CD14-positive monocyte (primary cell): ENCODE measurements at regions not wholly inside any gene's neighbourhood (a gene's known extent, or its start where the extent isn't known, plus 50 kb on each side); places are given as distances from the start of the nearest gene placed in this dataset.

Source experiments
- DNase-seq, 3 donors: peaks; one replicate each; pipeline ENCODE4 v3.0.0-alpha.2; 2011 to 2022
- H2AFZ ChIP-seq: 2 replicates; pipeline ENCODE4 v1.6.0; 2012; ENCODE audit warnings: mild to moderate bottlenecking, low read depth, low read length, inconsistent platforms; ENCODE audit not compliant: insufficient read depth, poor library complexity, severe bottlenecking
- H3K27ac ChIP-seq, 2 donors: 1 replicate in 1 of 2; 2 replicates in 1 of 2; pipeline ENCODE4 v1.5.1; 2012 to 2013; ENCODE audit warnings: low read length in 2 of 2, control low read depth in 1 of 2, inconsistent platforms in 1 of 2, low read depth in 1 of 2, mild to moderate bottlenecking in 1 of 2
- H3K27me3 ChIP-seq, 2 donors: one replicate each; pipeline versions ENCODE4 v1.6.0 to v1.6.1; 2011 to 2013; ENCODE audit warnings: low read length in 2 of 2; ENCODE audit not compliant: control insufficient read depth in 2 of 2, insufficient read depth in 2 of 2
- H3K36me3 ChIP-seq, 2 donors: replicated peaks in 1 of 2; 1 replicate in 1 of 2; 2 replicates in 1 of 2; pipeline versions ENCODE4 v1.5.1 to v1.6.1; 2012 to 2013; ENCODE audit warnings: low read length in 2 of 2, control low read depth in 1 of 2, inconsistent platforms in 1 of 2, mild to moderate bottlenecking in 1 of 2; ENCODE audit not compliant: insufficient read depth in 2 of 2, control insufficient read depth in 1 of 2
- H3K4me1 ChIP-seq, 2 donors: 1 replicate in 1 of 2; 2 replicates in 1 of 2; pipeline versions ENCODE4 v1.5.1 to v1.6.1; 2012 to 2013; ENCODE audit warnings: low read length in 2 of 2, control low read depth in 1 of 2, inconsistent platforms in 1 of 2, mild to moderate bottlenecking in 1 of 2, moderate library complexity in 1 of 2; ENCODE audit not compliant: insufficient read depth in 2 of 2, control insufficient read depth in 1 of 2
- H3K4me2 ChIP-seq: replicated peaks from 2 replicates; pipeline ENCODE3; 2012; ENCODE audit warnings: low read length, moderate library complexity, mild to moderate bottlenecking; ENCODE audit not compliant: poor library complexity, severe bottlenecking; ENCODE audit errors: extremely low read depth
- H3K4me3 ChIP-seq, 3 experiments: fragments of 200-600 bp in 1 of 3; sonication (generic) in 1 of 3; replicated peaks in 1 of 3; 1 replicate in 2 of 3; 2 replicates in 1 of 3; pipeline ENCODE4 v1.5.1; 2011 to 2013; ENCODE audit warnings: low read length in 3 of 3, mild to moderate bottlenecking in 3 of 3, control low read depth in 2 of 3, low read depth in 2 of 3, inconsistent platforms in 1 of 3, moderate library complexity in 1 of 3
- H3K79me2 ChIP-seq: 2 replicates; pipeline ENCODE4 v1.6.0; 2012; ENCODE audit warnings: mild to moderate bottlenecking, control low read depth, inconsistent platforms, low read length, moderate library complexity; ENCODE audit not compliant: insufficient read depth
- H3K9ac ChIP-seq: 2 replicates; pipeline ENCODE4 v1.6.0; 2017; ENCODE audit warnings: low read length, mild to moderate bottlenecking; ENCODE audit not compliant: insufficient read depth, poor library complexity, severe bottlenecking
- H3K9me3 ChIP-seq, 2 donors: replicated peaks in 1 of 2; 1 replicate in 1 of 2; 2 replicates in 1 of 2; pipeline versions ENCODE4 v1.5.1 to v1.6.1; 2012 to 2013; ENCODE audit warnings: low read length in 2 of 2, control low read depth in 1 of 2; ENCODE audit not compliant: control insufficient read depth in 1 of 2, insufficient read depth in 1 of 2
- H4K20me1 ChIP-seq: 2 replicates; pipeline ENCODE4 v1.6.0; 2012; ENCODE audit warnings: mild to moderate bottlenecking, low read length, control low read depth, moderate library complexity; ENCODE audit not compliant: insufficient read depth
- H3K27ac Mint-ChIP-seq, 7 donors: one replicate each; pipeline ENCODE4 v1.8.0; 2020; ENCODE audit warnings: mild to moderate bottlenecking in 7 of 7, mixed read lengths in 7 of 7, moderate library complexity in 6 of 7, inconsistent platforms in 2 of 7
- H3K27me3 Mint-ChIP-seq, 3 donors: one replicate each; pipeline ENCODE4 v1.8.0; 2021 to 2022; ENCODE audit warnings: low read depth in 3 of 3, mild to moderate bottlenecking in 3 of 3, mixed read lengths in 3 of 3, moderate library complexity in 3 of 3, inconsistent platforms in 1 of 3
- H3K36me3 Mint-ChIP-seq, 2 donors: one replicate each; pipeline ENCODE4 v1.8.0; 2020; ENCODE audit warnings: mixed read lengths in 2 of 2, inconsistent platforms in 1 of 2, mild to moderate bottlenecking in 1 of 2
- H3K4me1 Mint-ChIP-seq: one replicate; pipeline ENCODE4 v1.8.0; 2020; ENCODE audit warnings: mild to moderate bottlenecking, mixed read lengths
- H3K4me3 Mint-ChIP-seq, 2 donors: one replicate each; pipeline ENCODE4 v1.8.0; 2020; ENCODE audit warnings: mild to moderate bottlenecking in 2 of 2, mixed read lengths in 2 of 2, moderate library complexity in 1 of 2
- H3K9me3 Mint-ChIP-seq, 7 donors: one replicate each; pipeline ENCODE4 v1.8.0; 2020 to 2022; ENCODE audit warnings: mixed read lengths in 7 of 7, mild to moderate bottlenecking in 6 of 7, moderate library complexity in 6 of 7, inconsistent platforms in 2 of 7
- WGBS: methylation state at CpG from one replicate; pipeline ENCODE4 v1.1.5; 2013; ENCODE audit warnings: missing lambda C conversion rate; ENCODE audit not compliant: insufficient coverage; 5-methylcytosine and 5-hydroxymethylcytosine counted together
- intact Hi-C, 2 donors: fragments of 100-400 bp; cut with micrococcal nuclease; formaldehyde crosslinking; loops; one replicate each; pipeline versions ENCODE4 v1.15.0 to v1.15.1; 2023
- TF ChIP-seq, protein P1 (sequence below): fragments of 200-600 bp; IDR thresholded peaks from one replicate; pipeline ENCODE4 v1.8.0; 2022; ENCODE audit warnings: antibody characterized with exemption, mild to moderate bottlenecking

DNA sequence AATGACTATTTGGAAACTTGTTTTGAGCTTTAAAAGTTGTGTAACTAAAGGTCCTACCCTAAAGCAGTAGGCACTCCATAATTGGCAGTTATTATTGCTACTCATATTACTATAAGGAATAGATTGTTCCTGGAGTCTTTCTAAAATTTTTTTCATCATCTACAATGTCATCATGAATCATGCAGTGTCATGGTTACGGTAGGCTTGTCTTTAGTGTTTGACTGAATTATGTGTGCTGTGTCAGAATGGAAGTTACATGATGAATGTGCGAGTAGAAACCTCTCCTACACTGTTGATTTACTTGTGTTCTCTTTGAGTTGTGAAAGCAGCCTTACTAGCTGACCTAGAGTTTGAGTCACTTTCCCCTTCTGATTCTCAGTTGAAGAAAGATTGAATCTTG is 1099.9 kb downstream of the RAPGEF2 start:
- Histone ChIP-seq H3K4me2 (no peak overlapping the region), H4K20me1 (no peaks in the 10 kb centered on the region), H3K27ac (no peak overlapping the region), H3K79me2 (no peaks in the 10 kb centered on the region), H3K9me3 (no peaks in the 10 kb centered on the region), H3K36me3 (no peaks in the 10 kb centered on the region), H2AFZ (no peak overlapping the region), H3K4me3 (no peak overlapping the region), H3K9ac (no peak overlapping the region), H3K4me1 (no peaks in the 10 kb centered on the region), H3K27me3 (no peaks in the 10 kb centered on the region)
- peaks cover 0 to 7% (median 4%) of the 10 kb centered on the region in 7 donors for H3K9me3 Mint-ChIP-seq
- DNase-seq = no peak
- TF ChIP-seq, protein P1, sequence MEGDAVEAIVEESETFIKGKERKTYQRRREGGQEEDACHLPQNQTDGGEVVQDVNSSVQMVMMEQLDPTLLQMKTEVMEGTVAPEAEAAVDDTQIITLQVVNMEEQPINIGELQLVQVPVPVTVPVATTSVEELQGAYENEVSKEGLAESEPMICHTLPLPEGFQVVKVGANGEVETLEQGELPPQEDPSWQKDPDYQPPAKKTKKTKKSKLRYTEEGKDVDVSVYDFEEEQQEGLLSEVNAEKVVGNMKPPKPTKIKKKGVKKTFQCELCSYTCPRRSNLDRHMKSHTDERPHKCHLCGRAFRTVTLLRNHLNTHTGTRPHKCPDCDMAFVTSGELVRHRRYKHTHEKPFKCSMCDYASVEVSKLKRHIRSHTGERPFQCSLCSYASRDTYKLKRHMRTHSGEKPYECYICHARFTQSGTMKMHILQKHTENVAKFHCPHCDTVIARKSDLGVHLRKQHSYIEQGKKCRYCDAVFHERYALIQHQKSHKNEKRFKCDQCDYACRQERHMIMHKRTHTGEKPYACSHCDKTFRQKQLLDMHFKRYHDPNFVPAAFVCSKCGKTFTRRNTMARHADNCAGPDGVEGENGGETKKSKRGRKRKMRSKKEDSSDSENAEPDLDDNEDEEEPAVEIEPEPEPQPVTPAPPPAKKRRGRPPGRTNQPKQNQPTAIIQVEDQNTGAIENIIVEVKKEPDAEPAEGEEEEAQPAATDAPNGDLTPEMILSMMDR = no peak
- H3K4me3 Mint-ChIP-seq = no peak overlapping the region
- H3K36me3 Mint-ChIP-seq = no peaks in the 10 kb centered on the region
- peaks cover 0 to 1% (median 0%) of the 10 kb centered on the region in 3 donors for H3K27me3 Mint-ChIP-seq
- H3K4me1 Mint-ChIP-seq = no peaks in the 10 kb centered on the region
- intact Hi-C loops = no loop called here
- no peak overlapping the region for H3K27ac Mint-ChIP-seq
- no CpG with 5 or more reads among the region's 2 CpGs for WGBS

GRCh38 chr4:160212078-160212477 is 1109.2 kb downstream of the RAPGEF2 start:
- no CpG with 5 or more reads among the region's 3 CpGs for WGBS
- no peak overlapping the region for H3K27ac ChIP-seq
- Mint-ChIP-seq H3K4me1 (no peaks in the 10 kb centered on the region), H3K36me3 (no peaks in the 10 kb centered on the region), H3K4me3 (no peak overlapping the region), H3K27ac (no peak overlapping the region), H3K27me3 (no peaks in the 10 kb centered on the region), H3K9me3 (peaks cover 0 to 7% (median 1%) of the 10 kb centered on the region in 7 donors)
- intact Hi-C loops = no loop called here
- H3K27me3 ChIP-seq = no peaks in the 10 kb centered on the region
- no peaks in the 10 kb centered on the region for H3K9me3 ChIP-seq
- no peaks in the 10 kb centered on the region for H4K20me1 ChIP-seq
- TF ChIP-seq, protein P1 = no peak
- no peak overlapping the region for H3K4me2 ChIP-seq
- H3K4me1 ChIP-seq = no peaks in the 10 kb centered on the region
- no peaks in the 10 kb centered on the region for H3K79me2 ChIP-seq
- H2AFZ ChIP-seq = no peak overlapping the region
- DNase-seq = no peak
- no peak overlapping the region for H3K9ac ChIP-seq
- no peaks in the 10 kb centered on the region for H3K36me3 ChIP-seq
- no peak overlapping the region for H3K4me3 ChIP-seq
